Endodermal cell (in vitro differentiated cells): ENCODE measurements at regions not wholly inside any gene's neighbourhood (a gene's known extent, or its start where the extent isn't known, plus 50 kb on each side); places are given as distances from the start of the nearest gene placed in this dataset.

Experiments used
- DNase-seq: peaks from one replicate; pipeline ENCODE4 v3.0.0-alpha.2; 2017
- H3K27ac ChIP-seq: 2 replicates; pipeline ENCODE4 v1.5.1; 2013; ENCODE audit warnings: mild to moderate bottlenecking, low read depth, low read length, moderate library complexity
- H3K27me3 ChIP-seq: 2 replicates; pipeline ENCODE4 v1.6.1; 2013; ENCODE audit warnings: mild to moderate bottlenecking, low read length, moderate library complexity; ENCODE audit not compliant: insufficient read depth, control insufficient read depth, poor library complexity, severe bottlenecking
- H3K36me3 ChIP-seq: 2 replicates; pipeline ENCODE4 v1.7.0; 2013; ENCODE audit warnings: mild to moderate bottlenecking, low read length, moderate library complexity; ENCODE audit not compliant: control insufficient read depth, insufficient read depth
- H3K4me1 ChIP-seq: one replicate; pipeline ENCODE4 v1.7.0; 2013; ENCODE audit warnings: low read length; ENCODE audit not compliant: control insufficient read depth, insufficient read depth
- H3K4me3 ChIP-seq: 2 replicates; pipeline ENCODE4 v1.5.1; 2013; ENCODE audit warnings: mild to moderate bottlenecking, low read length, moderate library complexity
- H3K9ac ChIP-seq: 2 replicates; pipeline ENCODE4 v1.6.1; 2013; ENCODE audit warnings: mild to moderate bottlenecking, low read length, moderate library complexity; ENCODE audit not compliant: poor library complexity, severe bottlenecking; ENCODE audit errors: extremely low read depth
- H3K9me3 ChIP-seq: 2 replicates; pipeline ENCODE4 v1.6.1; 2013; ENCODE audit warnings: mild to moderate bottlenecking, low read length, moderate library complexity; ENCODE audit not compliant: control insufficient read depth
- H3K27ac Mint-ChIP-seq: 2 replicates; pipeline ENCODE4 v1.8.0; 2020; ENCODE audit warnings: mixed read lengths
- H3K27me3 Mint-ChIP-seq: 2 replicates; pipeline ENCODE4 v1.8.0; 2021; ENCODE audit warnings: mild to moderate bottlenecking, mixed read lengths; ENCODE audit not compliant: insufficient read depth
- H3K36me3 Mint-ChIP-seq: 2 replicates; pipeline ENCODE4 v1.8.0; 2020; ENCODE audit warnings: low read depth, mixed read lengths
- H3K4me1 Mint-ChIP-seq: 2 replicates; pipeline ENCODE4 v1.8.0; 2020; ENCODE audit warnings: mixed read lengths
- H3K4me3 Mint-ChIP-seq: 2 replicates; pipeline ENCODE4 v1.8.0; 2020; ENCODE audit warnings: mild to moderate bottlenecking, moderate library complexity, mixed read lengths
- H3K9me3 Mint-ChIP-seq: 2 replicates; pipeline ENCODE4 v1.8.0; 2020; ENCODE audit warnings: mild to moderate bottlenecking, mixed read lengths
- CTCF ChIP-seq: fragments of 200-600 bp; sonication (generic); conservative IDR thresholded peaks from 2 replicates; pipeline ENCODE4 v1.5.0; 2021; ENCODE audit warnings: antibody characterized with exemption, mild to moderate bottlenecking
- WGBS, 2 experiments: methylation state at CpG; one replicate each; pipeline versions ENCODE4 v1.1.5 to v1.1.7; 2013; ENCODE audit warnings: missing lambda C conversion rate in 2 of 2, mixed read lengths in 1 of 2; ENCODE audit not compliant: insufficient coverage in 1 of 2, insufficient read length in 1 of 2; 5-methylcytosine and 5-hydroxymethylcytosine counted together

GRCh38 chr10:106158241-106158640, 1006.3 kb downstream of the SORCS1 start:
- H3K36me3 ChIP-seq: no peaks in the 10 kb centered on the region
- H3K27ac Mint-ChIP-seq: no peak overlapping the region
- no peak for TF ChIP-seq CTCF

GRCh38 chr10:106147021-106147420, 1017.5 kb downstream of the SORCS1 start:
- no peak overlapping the region for H3K27ac Mint-ChIP-seq
- no peak for TF ChIP-seq CTCF
- Histone ChIP-seq H3K27me3 (no peaks in the 10 kb centered on the region), H3K9ac (no peak overlapping the region), H3K9me3 (peaks cover 5% of the 10 kb centered on the region), H3K4me3 (peak overlapping the region; percentile 54), H3K27ac (peak overlapping the region; percentile 88), H3K4me1 (peaks cover 16% of the 10 kb centered on the region), H3K36me3 (no peaks in the 10 kb centered on the region)
- H3K36me3 Mint-ChIP-seq: no peaks in the 10 kb centered on the region
- H3K27me3 Mint-ChIP-seq: no peaks in the 10 kb centered on the region
- no peak for DNase-seq
- peaks cover 36% of the 10 kb centered on the region for H3K4me1 Mint-ChIP-seq
- H3K4me3 Mint-ChIP-seq: no peak overlapping the region
- H3K9me3 Mint-ChIP-seq: no peaks in the 10 kb centered on the region
- 12% methylated on average over 2 of the region's 2 CpGs; no CpG with 5 or more reads in 1 of the 2 experiments for WGBS, 2 experiments

More at GRCh38 chr10:106158241-106158640, 1006.3 kb downstream of the SORCS1 start:
- H3K4me1 Mint-ChIP-seq: peaks cover 3% of the 10 kb centered on the region
- Histone ChIP-seq H3K9ac (no peak overlapping the region), H3K4me1 (no peaks in the 10 kb centered on the region), H3K27me3 (no peaks in the 10 kb centered on the region), H3K9me3 (no peaks in the 10 kb centered on the region), H3K27ac (no peak overlapping the region), H3K4me3 (no peak overlapping the region)
- H3K36me3 Mint-ChIP-seq: no peaks in the 10 kb centered on the region
- peaks cover 2% of the 10 kb centered on the region for H3K27me3 Mint-ChIP-seq
- H3K9me3 Mint-ChIP-seq: no peaks in the 10 kb centered on the region
- H3K4me3 Mint-ChIP-seq: no peak overlapping the region
- DNase-seq: no peak
- WGBS, 2 experiments: 99 to 100% methylated on average over 1 to 3 of the region's 4 CpGs

- Histone ChIP-seq H3K4me3 (no peak overlapping the region), H3K9me3 (no peaks in the 10 kb centered on the region), H3K36me3 (no peaks in the 10 kb centered on the region), H3K27me3 (no peaks in the 10 kb centered on the region), H3K9ac (no peak overlapping the region), H3K4me1 (no peaks in the 10 kb centered on the region), H3K27ac (peak overlapping the region; percentile 7)
- no peak for DNase-seq
- TF ChIP-seq CTCF: no peak
- Mint-ChIP-seq H3K27me3 (no peaks in the 10 kb centered on the region), H3K9me3 (no peaks in the 10 kb centered on the region), H3K4me1 (peaks cover 2% of the 10 kb centered on the region), H3K27ac (no peak overlapping the region), H3K4me3 (no peak overlapping the region), H3K36me3 (no peaks in the 10 kb centered on the region)
Measured at GRCh38 chr10:106139915-106140314, 1024.6 kb downstream of the SORCS1 start.
